Stimulated activated memory B cell treated with anti-CD40 and anti-IgM and Interleukin-4, amounts not matched to agents 10 μg/mL and 1 μg/mL and 100 μg/mL, for 72 hours (primary cell): ENCODE measurements at regions not wholly inside any gene's neighbourhood (a gene's known extent, or its start where the extent isn't known, plus 50 kb on each side); places are given as distances from the start of the nearest gene placed in this dataset.
"Not testable (repeated sequence)": the region's sequence is repeated elsewhere in the genome, so short reads cannot be mapped to it uniquely, and the experiment has no call there.

Experiments
- ATAC-seq: fragments of 150-1000 bp; cut with Tn5 transposase; 2 replicates; pipeline ENCODE4 v1.10.0; 2021
- H3K27ac Mint-ChIP-seq: one replicate; pipeline ENCODE4 v1.8.0; 2022; ENCODE audit warnings: mild to moderate bottlenecking, mixed read lengths
- H3K27me3 Mint-ChIP-seq: one replicate; pipeline ENCODE4 v1.8.0; 2022; ENCODE audit warnings: mixed read lengths
- H3K36me3 Mint-ChIP-seq: one replicate; pipeline ENCODE4 v1.8.0; 2022; ENCODE audit warnings: mixed read lengths
- H3K4me1 Mint-ChIP-seq: one replicate; pipeline ENCODE4 v1.8.0; 2022; ENCODE audit warnings: mixed read lengths
- H3K4me3 Mint-ChIP-seq: one replicate; pipeline ENCODE4 v1.8.0; 2022; ENCODE audit warnings: mild to moderate bottlenecking, moderate library complexity, mixed read lengths
- H3K9me3 Mint-ChIP-seq: one replicate; pipeline ENCODE4 v1.8.0; 2022; ENCODE audit warnings: mixed read lengths

DNA sequence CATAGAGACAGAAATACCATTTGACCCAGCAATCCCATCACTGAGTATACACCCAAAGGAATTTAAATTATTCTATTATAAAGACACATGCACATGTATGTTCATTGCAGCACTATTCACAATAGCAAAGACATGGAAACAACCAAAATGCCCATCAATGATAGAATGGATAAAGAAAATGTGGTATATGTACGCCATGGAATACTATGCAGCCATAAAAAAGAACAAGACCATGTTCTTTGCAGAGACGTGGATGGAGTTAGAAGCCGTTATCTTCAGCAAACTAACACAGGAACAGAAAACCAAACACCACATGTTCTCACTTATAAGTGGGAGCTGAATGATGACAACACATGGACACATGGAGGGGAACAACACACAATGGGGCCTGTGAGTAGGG is 444.0 kb downstream of the CD83 start:
- not testable (repeated sequence) for ATAC-seq

GRCh38 chr6:14567842-14568241 is 450.3 kb downstream of the CD83 start:
- Mint-ChIP-seq H3K4me1 (peaks cover 19% of the 10 kb centered on the region), H3K4me3 (no peak overlapping the region), H3K36me3 (peaks cover 11% of the 10 kb centered on the region), H3K27ac (no peak overlapping the region), H3K9me3 (peaks cover 12% of the 10 kb centered on the region), H3K27me3 (no peaks in the 10 kb centered on the region)
- no peak for ATAC-seq

More for the DNA sequence above, 444.0 kb downstream of the CD83 start:
- peaks cover 15% of the 10 kb centered on the region for H3K36me3 Mint-ChIP-seq
- not testable (repeated sequence) for H3K4me1 Mint-ChIP-seq, H3K27ac Mint-ChIP-seq, H3K4me3 Mint-ChIP-seq, H3K9me3 Mint-ChIP-seq, H3K27me3 Mint-ChIP-seq

DNA sequence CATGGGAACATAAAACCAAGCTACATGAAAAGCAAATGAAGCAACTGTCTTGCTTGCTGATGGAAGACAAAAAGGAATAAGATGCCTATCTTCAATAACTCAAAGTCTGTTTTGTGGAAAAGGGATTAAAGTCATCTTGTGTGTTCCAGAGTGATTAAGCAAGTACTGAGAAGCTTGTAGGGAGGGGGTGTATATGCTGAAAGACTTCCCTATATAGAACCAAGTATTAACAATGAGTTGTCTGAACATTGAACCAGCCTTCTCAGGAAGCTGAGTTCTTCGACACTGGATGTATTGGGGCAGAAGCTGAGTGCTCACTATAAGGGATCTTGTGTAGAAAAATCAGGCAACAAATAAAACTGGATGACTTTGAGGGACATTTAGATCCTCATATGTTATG is 451.8 kb downstream of the CD83 start:
- no peak for ATAC-seq
- peaks cover 6% of the 10 kb centered on the region for H3K9me3 Mint-ChIP-seq
- H3K27ac Mint-ChIP-seq, result no peak overlapping the region
- H3K4me1 Mint-ChIP-seq, result peaks cover 28% of the 10 kb centered on the region
- no peak overlapping the region for H3K4me3 Mint-ChIP-seq
- H3K27me3 Mint-ChIP-seq, result no peaks in the 10 kb centered on the region
- H3K36me3 Mint-ChIP-seq, result peaks cover 3% of the 10 kb centered on the region

DNA sequence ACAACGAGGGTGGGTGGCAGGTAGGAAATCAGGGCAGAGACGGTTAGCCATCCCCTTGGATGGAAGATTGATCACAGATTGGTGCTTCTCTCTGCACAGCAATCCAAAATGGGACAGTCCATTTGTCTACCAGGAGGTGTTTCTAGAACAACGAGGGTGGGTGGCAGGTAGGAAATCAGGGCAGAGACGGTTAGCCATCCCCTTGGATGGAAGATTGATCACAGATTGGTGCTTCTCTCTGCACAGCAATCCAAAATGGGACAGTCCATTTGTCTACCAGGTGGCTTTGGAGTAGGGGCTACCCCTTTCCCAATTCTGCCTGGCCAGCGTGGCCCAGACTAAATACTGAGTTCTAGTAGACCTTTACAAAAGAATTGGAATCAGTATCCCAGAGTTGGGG is 452.3 kb downstream of the CD83 start:
- not testable (repeated sequence) for H3K4me3 Mint-ChIP-seq, H3K9me3 Mint-ChIP-seq, H3K36me3 Mint-ChIP-seq, H3K27ac Mint-ChIP-seq, ATAC-seq, H3K27me3 Mint-ChIP-seq
- peaks cover 31% of the 10 kb centered on the region for H3K4me1 Mint-ChIP-seq

DNA sequence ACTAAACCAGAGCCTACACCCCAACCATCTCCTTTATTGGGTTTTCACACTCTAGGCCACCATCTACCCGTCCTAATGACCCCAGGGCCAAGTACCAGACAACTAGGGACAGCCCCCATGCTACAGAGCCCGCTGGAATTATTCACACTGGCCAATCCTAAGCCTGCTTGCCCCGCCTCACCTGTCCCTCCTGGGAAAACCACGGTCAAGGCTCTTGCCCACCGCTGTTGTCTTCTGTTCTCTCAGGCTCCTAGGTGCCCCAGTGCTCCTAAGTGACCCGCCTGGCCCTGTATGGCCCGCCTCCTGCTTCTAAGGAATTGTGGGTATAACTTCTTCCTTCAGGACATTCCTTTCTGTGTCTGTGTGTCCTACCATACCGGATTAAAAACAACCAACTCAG is 453.4 kb downstream of the CD83 start:
- no peak for ATAC-seq
- H3K4me3 Mint-ChIP-seq, result no peak overlapping the region
- H3K27me3 Mint-ChIP-seq, result no peaks in the 10 kb centered on the region
- H3K36me3 Mint-ChIP-seq, result no peaks in the 10 kb centered on the region
- H3K9me3 Mint-ChIP-seq, result peaks cover 4% of the 10 kb centered on the region
- H3K4me1 Mint-ChIP-seq, result peaks cover 31% of the 10 kb centered on the region
- peak overlapping the region; percentile 42 for H3K27ac Mint-ChIP-seq

DNA sequence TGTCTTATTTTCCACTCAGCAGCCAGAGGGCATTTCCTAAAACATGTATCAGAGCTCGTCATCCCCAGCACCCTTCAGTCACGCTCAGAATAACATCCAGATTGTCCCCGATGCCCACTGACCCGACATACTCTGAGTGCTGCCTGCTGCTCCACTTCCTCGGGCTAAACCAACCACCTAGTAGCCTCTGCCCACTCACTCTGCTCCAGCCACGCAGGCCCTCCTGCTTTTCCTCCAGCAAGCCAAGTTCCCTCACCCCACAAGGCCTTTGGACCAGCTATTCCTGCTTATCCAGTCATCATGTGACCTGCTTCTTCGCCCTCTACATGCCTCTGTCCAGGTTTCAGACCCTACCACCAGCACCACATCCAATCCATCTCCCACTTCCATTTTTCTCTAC is 454.2 kb downstream of the CD83 start:
- H3K27me3 Mint-ChIP-seq, result no peaks in the 10 kb centered on the region
- H3K27ac Mint-ChIP-seq, result peak overlapping the region; percentile 42
- no peak for ATAC-seq
- peaks cover 31% of the 10 kb centered on the region for H3K4me1 Mint-ChIP-seq
- H3K36me3 Mint-ChIP-seq, result no peaks in the 10 kb centered on the region
- no peak overlapping the region for H3K4me3 Mint-ChIP-seq
- peaks cover 10% of the 10 kb centered on the region for H3K9me3 Mint-ChIP-seq

DNA sequence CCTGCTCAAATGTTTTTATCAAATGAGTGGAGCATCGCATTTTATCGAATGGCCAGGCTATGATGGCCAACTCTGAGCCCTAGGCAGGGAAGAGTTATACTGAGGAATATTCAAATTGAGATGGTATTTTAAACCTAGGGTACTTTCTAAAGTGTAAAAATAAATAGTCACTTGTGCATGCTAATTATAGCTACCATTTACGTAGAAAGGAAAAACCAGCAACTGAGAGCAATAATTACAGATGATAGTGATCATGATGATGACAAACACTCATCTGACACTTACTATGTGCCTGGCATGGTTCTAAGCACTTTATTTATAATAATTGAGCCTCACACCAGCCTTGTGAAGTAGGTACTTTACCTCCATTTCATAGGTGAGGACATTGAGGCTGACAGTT is 455.7 kb downstream of the CD83 start:
- H3K27me3 Mint-ChIP-seq, result no peaks in the 10 kb centered on the region

GRCh38 chr6:14573703-14574290 is 456.2 kb downstream of the CD83 start:
- Mint-ChIP-seq H3K27me3 (no peaks in the 10 kb centered on the region), H3K4me1 (peaks cover 20% of the 10 kb centered on the region)

More for the DNA sequence above, 455.7 kb downstream of the CD83 start:
- no peak overlapping the region for H3K4me3 Mint-ChIP-seq
- peaks cover 24% of the 10 kb centered on the region for H3K4me1 Mint-ChIP-seq
- H3K36me3 Mint-ChIP-seq, result no peaks in the 10 kb centered on the region
- peak; percentile 8 for ATAC-seq
- H3K27ac Mint-ChIP-seq, result peak overlapping the region; percentile 17
- peaks cover 10% of the 10 kb centered on the region for H3K9me3 Mint-ChIP-seq

GRCh38 chr6:14575961-14576360 is 458.4 kb downstream of the CD83 start:
- no peak overlapping the region for H3K27ac Mint-ChIP-seq
- no peak overlapping the region for H3K4me3 Mint-ChIP-seq
- H3K4me1 Mint-ChIP-seq, result peaks cover 20% of the 10 kb centered on the region
- H3K9me3 Mint-ChIP-seq, result peaks cover 10% of the 10 kb centered on the region
- no peak for ATAC-seq
- no peaks in the 10 kb centered on the region for H3K36me3 Mint-ChIP-seq
- H3K27me3 Mint-ChIP-seq, result no peaks in the 10 kb centered on the region

More at GRCh38 chr6:14573703-14574290, 456.2 kb downstream of the CD83 start:
- Mint-ChIP-seq H3K9me3 (peaks cover 10% of the 10 kb centered on the region), H3K36me3 (no peaks in the 10 kb centered on the region), H3K4me3 (no peak overlapping the region), H3K27ac (peak overlapping the region; percentile 17)
- ATAC-seq, result peak; percentile 27

DNA sequence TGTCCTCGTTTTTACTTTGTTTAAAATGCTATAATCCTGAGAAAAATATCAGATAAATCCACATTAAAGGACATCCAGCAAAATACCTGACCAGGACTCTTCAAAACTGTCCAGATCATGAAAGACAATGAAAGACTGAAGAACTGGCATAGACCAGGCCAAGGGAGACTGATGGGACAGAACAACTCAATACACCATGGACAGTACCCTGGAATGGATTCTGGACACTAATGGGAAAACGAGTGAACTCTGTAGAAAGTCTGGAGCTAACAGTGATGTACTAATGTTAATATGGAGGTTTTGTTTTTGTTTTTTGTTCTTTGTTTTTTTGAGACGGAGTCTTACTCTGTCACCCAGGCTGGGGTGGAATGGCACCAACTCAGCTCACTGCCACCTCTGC is 461.4 kb downstream of the CD83 start:
- Mint-ChIP-seq H3K4me3 (no peak overlapping the region), H3K4me1 (peaks cover 7% of the 10 kb centered on the region)

DNA sequence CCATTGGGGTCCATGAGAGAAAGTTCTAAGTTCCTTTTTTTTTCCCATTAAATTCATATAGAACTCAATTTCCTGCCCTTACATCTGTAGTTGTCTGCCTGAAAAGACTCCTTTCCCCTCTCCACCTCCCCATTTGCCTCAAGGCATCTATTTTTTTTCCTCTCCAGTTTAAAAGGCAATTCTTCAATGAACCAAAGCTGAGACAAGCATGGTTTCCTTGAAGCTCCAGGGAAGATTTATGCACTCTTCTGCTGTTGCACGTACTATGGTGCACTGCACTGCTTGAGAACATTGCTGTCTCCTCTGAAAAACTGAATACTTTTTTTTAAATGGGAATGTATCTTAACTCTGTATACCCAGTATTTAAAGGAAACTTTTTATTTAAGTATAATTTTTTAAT is 465.2 kb downstream of the CD83 start:
- no peaks in the 10 kb centered on the region for H3K9me3 Mint-ChIP-seq
- no peaks in the 10 kb centered on the region for H3K27me3 Mint-ChIP-seq
- H3K36me3 Mint-ChIP-seq, result no peaks in the 10 kb centered on the region
- no peak overlapping the region for H3K27ac Mint-ChIP-seq
- H3K4me1 Mint-ChIP-seq, result no peaks in the 10 kb centered on the region
- no peak for ATAC-seq
- H3K4me3 Mint-ChIP-seq, result no peak overlapping the region

More for the DNA sequence above, 461.4 kb downstream of the CD83 start:
- no peak for ATAC-seq
- peaks cover 6% of the 10 kb centered on the region for H3K9me3 Mint-ChIP-seq
- H3K27me3 Mint-ChIP-seq, result no peaks in the 10 kb centered on the region
- H3K36me3 Mint-ChIP-seq, result no peaks in the 10 kb centered on the region
- no peak overlapping the region for H3K27ac Mint-ChIP-seq

DNA sequence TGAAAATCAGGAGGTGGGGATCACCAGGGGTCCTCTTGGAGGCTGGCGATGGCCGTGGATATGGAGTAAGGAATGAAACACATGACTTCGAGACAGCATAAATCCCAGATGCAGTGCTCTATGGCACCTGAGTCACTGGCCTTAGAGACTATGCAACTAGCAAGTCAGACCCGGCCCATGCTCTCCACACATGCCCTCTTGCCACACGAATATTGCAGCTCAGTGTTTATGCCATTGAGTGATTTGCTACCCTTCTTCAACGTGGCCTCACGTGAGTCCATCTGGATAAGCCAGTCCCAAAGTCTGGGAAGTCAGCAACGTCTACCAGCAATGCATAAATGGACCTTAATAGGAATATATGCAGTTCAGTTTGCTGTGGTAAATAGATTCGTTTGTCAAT is 466.3 kb downstream of the CD83 start:
- ATAC-seq, result no peak
- Mint-ChIP-seq H3K27ac (no peak overlapping the region), H3K4me3 (no peak overlapping the region), H3K9me3 (no peaks in the 10 kb centered on the region), H3K27me3 (no peaks in the 10 kb centered on the region), H3K4me1 (no peaks in the 10 kb centered on the region), H3K36me3 (no peaks in the 10 kb centered on the region)

DNA sequence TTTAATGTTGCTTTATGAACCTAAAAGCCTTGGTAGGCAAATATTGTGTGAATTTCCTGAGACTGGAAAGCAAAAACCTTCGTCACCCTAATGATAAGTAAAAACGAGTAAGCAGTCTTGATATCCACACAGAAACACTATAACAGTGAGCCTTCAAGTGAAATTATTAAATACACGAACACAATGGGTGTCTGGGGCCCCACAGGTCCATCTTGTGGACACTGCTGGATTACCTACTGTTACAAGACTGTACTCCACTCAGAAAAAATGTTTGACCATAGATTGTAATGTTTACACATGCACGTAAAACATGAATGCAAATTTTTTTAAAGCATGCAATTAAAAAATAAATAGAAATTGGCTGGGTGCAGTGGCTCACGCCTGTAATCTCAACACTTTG is 466.9 kb downstream of the CD83 start:
- H3K27ac Mint-ChIP-seq, result no peak overlapping the region
- H3K9me3 Mint-ChIP-seq, result no peaks in the 10 kb centered on the region
- H3K27me3 Mint-ChIP-seq, result no peaks in the 10 kb centered on the region
- ATAC-seq, result no peak
- H3K4me1 Mint-ChIP-seq, result no peaks in the 10 kb centered on the region
- no peaks in the 10 kb centered on the region for H3K36me3 Mint-ChIP-seq
- H3K4me3 Mint-ChIP-seq, result no peak overlapping the region

GRCh38 chr6:14585689-14586088 is 468.1 kb downstream of the CD83 start:
- Mint-ChIP-seq H3K27me3 (no peaks in the 10 kb centered on the region), H3K4me3 (no peak overlapping the region), H3K27ac (no peak overlapping the region), H3K36me3 (no peaks in the 10 kb centered on the region), H3K9me3 (no peaks in the 10 kb centered on the region), H3K4me1 (no peaks in the 10 kb centered on the region)
- no peak for ATAC-seq

GRCh38 chr6:14589175-14589574 is 471.6 kb downstream of the CD83 start:
- Mint-ChIP-seq H3K27me3 (no peaks in the 10 kb centered on the region), H3K4me3 (no peak overlapping the region), H3K9me3 (no peaks in the 10 kb centered on the region), H3K36me3 (no peaks in the 10 kb centered on the region), H3K4me1 (no peaks in the 10 kb centered on the region), H3K27ac (no peak overlapping the region)
- no peak for ATAC-seq

DNA sequence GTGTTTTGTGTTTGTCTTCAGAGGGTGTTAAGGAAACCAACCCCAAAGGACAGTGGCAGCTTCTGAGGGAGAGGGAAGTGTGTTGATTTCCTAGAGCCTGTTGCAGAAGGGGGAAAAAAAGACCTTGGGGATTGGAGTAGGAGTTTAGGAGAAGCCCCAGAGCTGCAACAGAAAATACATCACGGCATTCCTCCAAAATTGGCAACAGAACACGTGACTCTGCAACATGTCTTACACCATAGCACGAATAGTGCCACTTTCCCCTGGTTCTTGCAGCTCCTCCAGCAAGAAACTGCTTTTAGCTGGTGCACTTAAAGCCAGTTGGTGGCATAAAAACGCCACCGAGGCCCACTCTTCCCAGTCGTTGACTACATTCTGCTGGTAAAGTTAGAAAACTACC is 473.0 kb downstream of the CD83 start:
- Mint-ChIP-seq H3K27me3 (no peaks in the 10 kb centered on the region), H3K4me3 (no peak overlapping the region), H3K27ac (no peak overlapping the region), H3K36me3 (no peaks in the 10 kb centered on the region), H3K9me3 (no peaks in the 10 kb centered on the region), H3K4me1 (no peaks in the 10 kb centered on the region)
- no peak for ATAC-seq

- Mint-ChIP-seq H3K36me3 (no peaks in the 10 kb centered on the region), H3K27me3 (no peaks in the 10 kb centered on the region)
Observed at GRCh38 chr6:14591998-14592397, 474.4 kb downstream of the CD83 start.

More at GRCh38 chr6:14591998-14592397, 474.4 kb downstream of the CD83 start:
- no peak overlapping the region for H3K27ac Mint-ChIP-seq
- no peak for ATAC-seq
- no peak overlapping the region for H3K4me3 Mint-ChIP-seq
- H3K4me1 Mint-ChIP-seq, result no peaks in the 10 kb centered on the region
- no peaks in the 10 kb centered on the region for H3K9me3 Mint-ChIP-seq
